ENCODE measurements at regions not wholly inside any gene's neighbourhood (a gene's known extent, or its start where the extent isn't known, plus 50 kb on each side); places are given as distances from the start of the nearest gene placed in this dataset.

GRCh38 chr12:124664395-124665111, 97.1 kb upstream of the NCOR2 start:
- TF ChIP-seq CTCF (IDR thresholded peaks at IDR 0.05 in 2 of 3, conservative IDR thresholded peaks at IDR 0.05 in 1 of 3; ENCODE audit: control insufficient read depth in 2 of 3, extremely low read depth in 1 of 3, insufficient read depth in 1 of 3, low read depth in 3 of 3, low read length in 3 of 3), result no peak
- no peak for TF ChIP-seq FOS (IDR thresholded peaks at IDR 0.05; ENCODE audit: borderline replicate concordance, extremely low read depth, insufficient read length)
- no peak for TF ChIP-seq TCF12 (IDR thresholded peaks at IDR 0.05; ENCODE audit: low read depth, low read length)
- no peak for TF ChIP-seq EZH2 (IDR thresholded peaks at IDR 0.05; ENCODE audit: borderline replicate concordance, control insufficient read depth, low read depth, low read length)
- no peak for TF ChIP-seq MAX (IDR thresholded peaks at IDR 0.05; ENCODE audit: low read depth, low read length)
- TF ChIP-seq EGR1 (IDR thresholded peaks at IDR 0.05; ENCODE audit: borderline replicate concordance in 1 of 2, low read depth in 2 of 2, low read length in 2 of 2), result no peak
- TF ChIP-seq POU2F2 (IDR thresholded peaks at IDR 0.05; ENCODE audit: borderline replicate concordance, low read depth, low read length), result no peak
